NCI-H2227 (cell line): ENCODE measurements at regions not wholly inside any gene's neighbourhood (a gene's known extent, or its start where the extent isn't known, plus 50 kb on each side); places are given as distances from the start of the nearest gene placed in this dataset.
A peak's percentile ranks its signal among the peaks of the same experiment; 100 is the strongest.

Source experiments
- DNase-seq: peaks from one replicate; lab custom pipeline; 2025; ENCODE audit not compliant: unreplicated experiment; lab: John Stamatoyannopoulos, UW

DNA sequence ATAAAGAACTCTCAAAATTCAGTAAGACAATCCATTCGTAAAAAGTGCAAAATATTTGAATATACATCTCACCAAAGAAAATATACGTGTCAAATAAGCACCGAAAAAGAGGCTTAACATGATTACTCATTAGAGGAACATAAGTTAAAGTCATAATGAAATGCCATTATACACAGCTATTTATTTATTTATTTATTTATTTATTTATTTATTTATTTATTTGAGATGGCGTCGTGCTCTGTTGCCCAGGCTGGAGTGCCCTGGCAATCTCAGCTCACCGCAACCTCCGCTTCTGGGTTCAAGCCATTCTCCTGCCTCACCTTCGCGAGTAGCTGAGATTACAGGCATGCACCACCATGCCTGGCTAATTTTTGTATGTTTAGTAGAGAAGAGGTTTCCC is 203.6 kb upstream of the UBASH3B start:
- no peak for DNase-seq

- no peak for DNase-seq
These were observed 213.9 kb upstream of the UBASH3B start for GRCh38 chr11:122441666-122442035.

DNA sequence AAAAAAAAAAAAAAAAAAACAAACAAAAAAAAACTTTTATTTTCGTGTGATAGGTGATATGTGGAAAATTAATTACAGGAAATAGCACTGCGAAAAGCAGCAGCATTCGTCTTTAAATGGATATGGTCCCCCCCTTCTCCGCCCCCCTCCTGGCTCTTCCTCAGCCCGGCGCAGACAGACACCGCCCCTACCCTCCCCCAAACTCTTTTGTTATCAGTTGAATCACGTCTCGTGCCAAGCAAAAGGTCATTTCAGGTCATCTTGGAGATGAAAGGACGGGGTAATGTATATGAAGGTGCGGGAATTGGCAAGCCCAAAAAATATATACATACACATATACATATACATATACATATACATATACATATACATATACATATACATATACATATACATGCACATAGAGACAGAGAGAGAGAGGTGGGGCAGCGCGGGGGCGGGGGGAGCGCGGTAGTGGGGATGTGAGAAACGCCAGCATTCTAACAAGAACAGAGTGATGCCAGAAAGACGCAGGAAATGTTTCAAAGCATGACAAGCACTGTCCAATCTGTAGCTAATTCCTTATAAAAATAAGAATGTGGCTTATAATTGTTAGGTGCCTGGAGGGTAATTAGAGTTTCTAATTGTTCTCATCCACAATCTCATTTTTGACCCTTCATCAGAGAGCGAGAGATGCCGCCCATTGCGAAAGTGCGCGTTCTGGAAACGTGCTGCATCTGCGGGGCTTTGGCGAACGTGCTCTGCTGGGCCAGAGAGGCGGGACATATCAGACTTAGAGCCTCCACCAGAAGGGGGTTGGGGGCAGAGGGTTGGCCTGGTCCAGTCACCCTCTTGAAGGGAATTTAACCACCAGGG is 214.5 kb upstream of the UBASH3B start:
- peak; percentile 79 for DNase-seq

DNA sequence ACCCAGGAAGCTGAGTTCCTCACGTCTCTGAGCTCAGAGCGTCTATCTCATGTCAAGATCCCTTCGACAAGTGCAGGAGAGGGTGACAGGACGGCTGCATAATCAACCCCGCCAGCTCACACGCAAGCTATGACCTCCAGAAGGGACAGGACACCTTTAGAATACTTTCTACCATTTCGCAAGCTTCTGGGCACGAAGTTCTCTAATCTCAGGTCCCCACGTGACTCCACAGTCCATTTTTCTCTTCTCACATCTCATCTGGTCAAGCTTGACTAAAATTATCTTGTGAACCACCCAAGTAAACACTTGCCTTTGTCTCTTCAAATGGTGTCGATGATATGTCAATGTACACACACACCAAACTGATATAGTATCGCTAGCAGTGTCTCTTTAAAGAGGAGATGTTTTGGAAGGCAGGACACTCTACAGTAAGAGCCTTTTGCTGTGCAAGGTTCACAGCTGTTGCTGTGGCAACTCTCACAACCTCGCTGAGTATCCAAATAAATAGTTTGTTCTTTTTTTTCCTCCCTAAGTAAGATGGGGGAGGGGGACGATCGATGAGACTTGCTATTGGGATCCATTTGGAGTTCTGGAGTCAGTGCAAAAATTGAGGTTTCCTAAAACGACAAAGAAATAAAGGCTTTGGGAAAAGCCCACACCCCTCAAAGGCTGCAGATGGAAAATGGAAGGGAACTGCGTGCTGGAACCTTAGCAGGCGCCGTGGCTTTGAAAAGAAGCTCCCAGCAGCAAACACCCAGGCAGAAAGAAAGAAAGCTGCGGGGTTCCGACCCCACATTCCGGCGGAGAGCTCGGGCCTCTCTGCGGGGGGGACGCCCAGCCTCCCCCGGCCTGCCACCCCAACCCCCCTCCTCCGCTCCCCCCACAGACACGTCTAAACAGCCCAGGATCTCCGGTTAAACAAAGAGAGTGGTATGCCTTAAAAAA is 215.4 kb upstream of the UBASH3B start:
- DNase-seq = peak; percentile 70

DNA sequence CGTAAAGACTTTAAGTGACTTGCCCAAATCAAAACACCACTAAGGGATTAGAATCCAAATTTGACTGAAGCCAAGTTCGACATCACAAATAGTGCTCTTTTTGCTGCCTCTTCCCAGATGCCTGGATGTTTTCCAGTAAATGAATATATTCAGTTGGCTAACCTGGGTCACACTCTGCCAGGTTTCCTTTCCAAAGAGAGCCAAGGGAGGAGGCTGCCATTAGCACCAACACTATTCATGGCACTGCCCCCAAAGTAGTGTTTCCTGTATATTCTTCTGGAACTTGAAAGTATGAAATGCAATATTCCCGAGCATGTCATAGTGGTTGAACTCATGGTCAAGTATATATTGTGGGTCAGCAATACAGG is 219.3 kb upstream of the UBASH3B start:
- no peak for DNase-seq

GRCh38 chr11:122435540-122436187 is 219.9 kb upstream of the UBASH3B start:
- DNase-seq = no peak

- DNase-seq = no peak
These were observed 220.7 kb upstream of the UBASH3B start for GRCh38 chr11:122434786-122435185.

DNA sequence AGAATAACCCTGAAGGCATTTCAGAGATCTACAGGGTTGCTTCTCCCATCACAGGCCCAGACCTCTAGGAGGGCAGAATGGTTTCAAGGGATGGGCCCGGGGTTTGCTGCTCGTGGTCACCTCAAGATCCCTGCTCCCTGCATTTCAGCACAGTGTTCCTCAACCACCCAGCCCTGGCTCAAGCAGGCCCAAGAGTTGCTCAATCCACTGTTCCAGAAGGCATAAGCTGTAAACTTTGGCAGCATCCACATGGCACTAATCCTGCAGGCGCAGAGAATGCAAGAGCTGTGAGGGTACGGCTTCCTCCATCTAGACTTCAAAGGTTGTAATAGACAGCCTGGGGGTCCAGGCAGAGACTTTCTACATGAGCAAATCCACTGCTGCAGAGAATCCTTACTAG is 225.0 kb upstream of the UBASH3B start:
- no peak for DNase-seq

DNA sequence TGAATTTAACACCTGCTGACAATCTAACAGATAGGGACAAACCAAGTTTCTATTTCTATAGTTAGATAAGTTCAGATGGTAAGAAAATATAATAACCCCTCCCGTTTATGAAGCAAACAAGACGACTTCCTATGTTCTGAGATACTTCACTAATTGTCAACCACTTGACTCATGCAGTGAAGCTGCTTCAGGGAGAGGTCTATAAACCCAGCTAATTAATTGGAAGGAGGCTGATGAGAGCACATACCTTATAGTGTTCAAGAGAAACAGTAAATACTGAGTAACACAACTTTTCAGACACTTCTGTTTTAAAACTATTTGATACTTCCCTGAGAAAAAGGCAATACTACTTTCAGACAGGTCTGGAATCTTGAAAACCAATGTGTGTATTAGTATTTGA is 229.4 kb upstream of the UBASH3B start:
- DNase-seq = no peak

DNA sequence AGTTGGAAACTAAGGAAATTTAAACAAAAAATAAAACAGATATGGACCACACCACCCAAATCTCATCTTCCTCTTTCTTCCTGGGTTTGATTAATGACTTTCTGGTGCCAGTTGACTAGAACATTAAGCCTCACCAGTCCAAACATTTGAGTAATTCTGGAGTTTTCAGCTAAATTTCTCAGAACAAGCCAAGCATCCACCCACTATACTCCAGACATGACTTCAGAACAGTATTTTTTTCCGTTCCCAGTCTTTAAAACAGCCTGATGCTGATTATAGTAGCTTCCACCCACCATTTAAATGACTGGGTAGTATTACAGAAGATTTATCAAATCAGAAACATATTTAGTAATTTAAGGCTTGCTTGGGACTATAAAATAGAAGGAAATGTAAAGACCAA is 230.9 kb upstream of the UBASH3B start:
- no peak for DNase-seq

DNA sequence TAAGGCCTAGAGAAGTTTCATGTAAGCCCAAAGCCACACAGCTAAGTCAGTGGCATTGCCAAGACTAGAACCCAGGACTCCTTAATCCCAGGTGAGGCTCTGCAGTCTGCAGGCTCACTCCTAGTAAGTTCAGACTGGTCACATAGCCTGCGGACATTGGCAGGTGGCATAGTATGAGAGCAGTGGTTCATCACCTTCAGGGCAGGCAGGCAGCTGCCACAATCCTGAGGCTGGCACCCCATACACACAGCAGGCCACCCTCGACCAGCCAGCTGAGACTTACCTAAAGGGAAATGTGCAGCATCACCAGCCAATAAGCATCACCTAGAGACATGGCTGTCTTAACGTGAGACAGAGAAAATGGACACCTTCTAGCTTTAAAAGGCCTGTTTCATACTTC is 231.6 kb upstream of the UBASH3B start:
- no peak for DNase-seq

- DNase-seq = no peak
These were observed 232.2 kb upstream of the UBASH3B start for GRCh38 chr11:122423273-122423672.

DNA sequence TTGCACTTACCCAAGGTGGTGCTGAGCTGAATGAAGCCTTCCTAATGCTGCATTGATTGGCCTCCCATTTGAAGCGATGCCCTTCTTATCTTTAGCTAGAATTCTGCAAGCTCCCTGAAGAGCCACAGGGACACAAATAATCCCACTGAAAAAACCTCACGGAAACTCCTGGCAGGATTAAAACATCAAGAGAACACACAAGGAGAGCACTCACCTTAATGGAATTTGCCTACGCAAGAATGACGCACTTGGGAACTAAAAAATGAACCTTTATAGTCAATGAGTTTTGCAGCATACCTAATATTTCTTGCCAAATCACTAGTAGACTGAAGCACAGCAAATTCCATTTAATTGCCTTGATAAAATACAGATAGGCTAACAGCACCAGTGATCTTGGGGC is 232.8 kb upstream of the UBASH3B start:
- DNase-seq = no peak

DNA sequence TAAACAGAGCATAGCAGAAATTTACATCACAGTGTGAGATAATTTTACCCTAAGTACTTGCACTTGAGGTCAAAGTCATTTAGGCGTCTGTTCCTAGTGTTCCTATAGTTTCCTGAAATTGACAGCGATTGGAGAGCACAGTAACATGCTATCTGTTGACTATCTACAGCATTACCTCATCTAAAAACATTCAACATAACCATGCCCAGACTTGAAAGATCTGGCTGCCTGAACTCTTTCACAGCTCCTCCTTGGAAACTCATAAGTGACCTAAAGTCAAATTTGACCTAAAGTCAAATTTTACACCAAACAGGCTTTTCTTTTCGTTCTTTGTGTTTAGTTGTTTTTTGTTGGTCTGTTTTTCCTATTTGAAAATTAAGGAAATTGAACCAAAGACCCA is 233.8 kb upstream of the UBASH3B start:
- DNase-seq = no peak

DNA sequence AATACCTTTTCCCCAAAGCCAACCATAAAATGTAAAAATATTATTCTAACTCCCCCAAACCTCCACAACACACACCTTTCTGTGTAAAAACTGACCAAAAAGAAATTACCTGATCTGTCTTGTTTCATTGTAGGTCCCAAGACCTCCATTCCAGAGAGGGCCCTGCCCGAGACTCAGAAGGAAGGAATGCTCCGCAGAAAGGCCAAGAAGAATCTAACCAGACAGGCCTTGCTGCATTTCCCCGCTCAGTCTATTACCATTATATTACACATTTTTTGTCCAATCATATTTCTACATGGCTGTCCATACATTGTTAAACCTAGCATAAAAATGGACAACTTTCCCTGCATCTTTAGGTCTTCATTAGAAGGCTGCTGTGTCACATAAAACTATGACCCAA is 237.5 kb upstream of the UBASH3B start:
- DNase-seq = no peak

DNA sequence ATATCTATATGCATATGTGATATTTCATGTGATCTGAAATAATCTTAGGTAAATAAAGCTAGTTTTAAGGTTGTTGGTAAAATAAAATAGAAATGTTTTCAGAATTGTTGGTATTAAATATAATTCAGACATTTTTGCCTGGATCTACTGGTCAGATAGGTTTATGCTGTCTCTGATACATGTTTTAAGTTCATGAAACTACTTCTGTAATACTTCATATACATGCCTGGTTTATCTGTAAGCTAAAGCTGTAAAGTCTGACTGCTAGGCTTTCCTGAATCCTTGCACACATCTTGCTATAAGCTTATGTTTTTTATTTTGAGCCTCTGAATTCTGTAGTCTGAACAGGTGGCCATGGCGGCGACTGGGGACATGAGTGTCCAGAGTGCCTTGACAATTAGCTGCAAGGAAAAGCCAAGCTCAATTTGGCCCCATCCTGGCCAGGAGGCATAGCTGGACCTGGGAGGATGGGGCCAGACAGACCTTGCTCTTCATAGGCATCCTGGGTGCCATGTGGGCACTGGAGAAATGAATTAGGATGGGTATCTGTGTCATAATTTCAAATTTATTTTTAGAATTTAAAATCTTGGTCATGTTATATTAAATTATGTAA is 241.0 kb upstream of the UBASH3B start:
- no peak for DNase-seq

- no peak for DNase-seq
These were observed 241.8 kb upstream of the UBASH3B start for GRCh38 chr11:122413677-122414076.

- no peak for DNase-seq
These were observed 242.9 kb upstream of the UBASH3B start for GRCh38 chr11:122412581-122412980.

DNA sequence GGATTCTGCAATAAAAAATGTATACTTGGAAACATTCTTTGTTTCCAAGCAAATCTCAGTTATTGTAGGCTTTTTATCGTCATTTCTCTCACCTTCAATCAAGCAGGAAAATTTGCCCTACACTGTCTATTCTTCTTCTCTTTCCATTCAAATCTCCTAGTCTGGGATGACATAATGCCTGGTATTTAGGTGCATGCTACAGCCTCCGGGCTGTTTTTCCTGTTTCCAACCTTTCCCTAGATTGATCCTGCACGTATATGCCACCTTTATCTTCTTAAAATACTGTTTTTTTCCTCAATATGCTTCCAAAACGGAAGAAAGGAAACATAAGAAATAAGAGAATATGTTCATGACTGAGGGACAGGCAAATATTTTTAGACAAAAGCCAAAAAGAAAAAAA is 249.1 kb upstream of the UBASH3B start:
- no peak for DNase-seq

GRCh38 chr11:122405547-122406341 is 249.8 kb upstream of the UBASH3B start:
- DNase-seq = no peak
